ENCODE measurements at regions not wholly inside any gene's neighbourhood (a gene's known extent, or its start where the extent isn't known, plus 50 kb on each side); places are given as distances from the start of the nearest gene placed in this dataset.

DNA sequence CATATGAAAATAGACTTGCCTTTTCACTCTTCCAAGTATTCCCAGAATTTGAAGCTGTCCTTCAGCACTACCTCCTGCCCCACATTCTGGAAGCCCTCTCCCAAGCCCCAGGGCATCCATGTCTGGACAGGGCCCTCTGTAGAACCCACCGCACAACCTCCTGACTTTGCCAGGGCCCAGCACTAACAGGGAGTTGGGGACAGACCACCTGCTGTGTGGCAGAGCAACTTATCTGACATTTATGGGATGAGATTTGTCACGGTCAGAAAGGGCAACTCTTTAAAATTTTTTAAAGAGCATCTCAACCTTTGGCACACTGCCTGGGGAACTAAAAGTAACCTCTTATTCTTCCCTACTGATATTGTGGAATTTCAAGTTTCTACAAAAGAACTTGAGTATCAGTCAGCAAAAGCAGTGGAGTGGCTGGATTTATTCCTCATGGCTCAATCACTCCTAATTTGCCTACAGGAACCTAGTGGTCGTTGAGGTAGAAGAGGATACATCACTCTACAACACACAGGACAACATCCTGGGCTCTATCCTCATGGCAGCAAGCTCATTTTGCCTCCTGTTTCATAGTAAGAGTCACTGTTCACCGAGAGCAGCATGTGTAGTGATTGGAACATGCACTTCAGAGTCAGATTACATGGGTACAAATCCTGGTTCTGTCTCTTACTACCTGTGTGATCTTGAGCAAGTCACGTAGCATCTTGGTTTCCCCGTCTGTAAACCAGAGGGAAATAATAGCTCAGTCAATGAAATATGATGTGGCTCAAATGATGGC lies 285.3 kb downstream of the ENC1 start:
- Histone ChIP-seq H3K4me1 (ENCODE audit: control insufficient read depth, insufficient read depth, low read length) (peaks cover 22% of the 10 kb centered on the region), H3K27ac (ENCODE audit: extremely low read depth, low read depth, low read length) (peak overlapping the region; percentile 8; the same call in 1 of the 2 replicates), H3K9me3 (ENCODE audit: control insufficient read depth, insufficient read depth, low read depth, low read length) (no peaks in the 10 kb centered on the region), H3K4me3 (ENCODE audit: low read depth, low read length) (no peak overlapping the region), H3K36me3 (ENCODE audit: control insufficient read depth in 2 of 2, insufficient read depth in 1 of 2, low read length in 2 of 2) (no peaks in the 10 kb centered on the region)
- POLR2A ChIA-PET, result interaction anchor here (0.6 to 2.2 kb wide), 2 partner anchors 285 to 409 kb away, joined by 3 to 11 read pairs; partner anchors contain the start of gene ENC1
- CTCF ChIA-PET, result interaction anchor here (0.7 to 1.6 kb wide), 2 partner anchors 19 to 52 kb away, joined by 3 to 4 read pairs; no protein-coding TSS in a partner anchor
- TF ChIP-seq ZNF501 (tag by site-specific recombination; IDR thresholded peaks at IDR 0.05) (no peak), PRDM10 (tag by site-specific recombination; IDR thresholded peaks at IDR 0.05) (no peak), ZNF510 (tag by site-specific recombination; IDR thresholded peaks at IDR 0.05; ENCODE audit: insufficient replicate concordance) (no peak), ZNF660 (tag by site-specific recombination; IDR thresholded peaks at IDR 0.05) (no peak), OSR2 (tag by site-specific recombination; IDR thresholded peaks at IDR 0.05) (0 out of 2 replicates have a peak, but pooled peaks have one; percentile 21), ZFP37 (tag by site-specific recombination; IDR thresholded peaks at IDR 0.05) (0 out of 2 replicates have a peak, but pooled peaks have one; percentile 28), ZBTB21 (tag by site-specific recombination; IDR thresholded peaks at IDR 0.05) (no peak), ZNF843 (tag by site-specific recombination; IDR thresholded peaks at IDR 0.05) (peak; percentile 57; the same call in 1 of the 2 replicates), YY1 (tag by site-specific recombination; IDR thresholded peaks at IDR 0.05) (no peak), MYNN (tag by site-specific recombination; IDR thresholded peaks at IDR 0.05; ENCODE audit: borderline replicate concordance) (peak; percentile 92), FEZF1 (tag by site-specific recombination; IDR thresholded peaks at IDR 0.05) (peak; percentile 79), ZNF654 (tag by site-specific recombination; IDR thresholded peaks at IDR 0.05; ENCODE audit: low read depth) (no peak), ZNF184 (tag by site-specific recombination; IDR thresholded peaks at IDR 0.05) (no peak), ZNF366 (tag by site-specific recombination; conservative IDR thresholded peaks at IDR 0.05) (0 out of 2 replicates have a peak, but pooled peaks have one; percentile 20), ZBTB8A (tag by site-specific recombination; IDR thresholded peaks at IDR 0.05) (0 out of 2 replicates have a peak, but pooled peaks have one; percentile 9), ZXDB (tag by site-specific recombination; IDR thresholded peaks at IDR 0.05) (peak; percentile 48; the same call in 1 of the 2 replicates), KLF17 (tag by site-specific recombination; IDR thresholded peaks at IDR 0.05) (no peak), ZNF433 (tag by site-specific recombination; IDR thresholded peaks at IDR 0.05; ENCODE audit: low read depth) (no peak), HOXD13 (CRISPR knock-in tag; IDR thresholded peaks at IDR 0.05; ENCODE audit: borderline replicate concordance) (peak; percentile 83; the same call in 1 of the 2 replicates)
- TF ChIP-seq, protein P1, sequence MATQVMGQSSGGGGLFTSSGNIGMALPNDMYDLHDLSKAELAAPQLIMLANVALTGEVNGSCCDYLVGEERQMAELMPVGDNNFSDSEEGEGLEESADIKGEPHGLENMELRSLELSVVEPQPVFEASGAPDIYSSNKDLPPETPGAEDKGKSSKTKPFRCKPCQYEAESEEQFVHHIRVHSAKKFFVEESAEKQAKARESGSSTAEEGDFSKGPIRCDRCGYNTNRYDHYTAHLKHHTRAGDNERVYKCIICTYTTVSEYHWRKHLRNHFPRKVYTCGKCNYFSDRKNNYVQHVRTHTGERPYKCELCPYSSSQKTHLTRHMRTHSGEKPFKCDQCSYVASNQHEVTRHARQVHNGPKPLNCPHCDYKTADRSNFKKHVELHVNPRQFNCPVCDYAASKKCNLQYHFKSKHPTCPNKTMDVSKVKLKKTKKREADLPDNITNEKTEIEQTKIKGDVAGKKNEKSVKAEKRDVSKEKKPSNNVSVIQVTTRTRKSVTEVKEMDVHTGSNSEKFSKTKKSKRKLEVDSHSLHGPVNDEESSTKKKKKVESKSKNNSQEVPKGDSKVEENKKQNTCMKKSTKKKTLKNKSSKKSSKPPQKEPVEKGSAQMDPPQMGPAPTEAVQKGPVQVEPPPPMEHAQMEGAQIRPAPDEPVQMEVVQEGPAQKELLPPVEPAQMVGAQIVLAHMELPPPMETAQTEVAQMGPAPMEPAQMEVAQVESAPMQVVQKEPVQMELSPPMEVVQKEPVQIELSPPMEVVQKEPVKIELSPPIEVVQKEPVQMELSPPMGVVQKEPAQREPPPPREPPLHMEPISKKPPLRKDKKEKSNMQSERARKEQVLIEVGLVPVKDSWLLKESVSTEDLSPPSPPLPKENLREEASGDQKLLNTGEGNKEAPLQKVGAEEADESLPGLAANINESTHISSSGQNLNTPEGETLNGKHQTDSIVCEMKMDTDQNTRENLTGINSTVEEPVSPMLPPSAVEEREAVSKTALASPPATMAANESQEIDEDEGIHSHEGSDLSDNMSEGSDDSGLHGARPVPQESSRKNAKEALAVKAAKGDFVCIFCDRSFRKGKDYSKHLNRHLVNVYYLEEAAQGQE (tag by site-specific recombination; IDR thresholded peaks at IDR 0.05), result peak; percentile 84
- TF ChIP-seq, protein P2, sequence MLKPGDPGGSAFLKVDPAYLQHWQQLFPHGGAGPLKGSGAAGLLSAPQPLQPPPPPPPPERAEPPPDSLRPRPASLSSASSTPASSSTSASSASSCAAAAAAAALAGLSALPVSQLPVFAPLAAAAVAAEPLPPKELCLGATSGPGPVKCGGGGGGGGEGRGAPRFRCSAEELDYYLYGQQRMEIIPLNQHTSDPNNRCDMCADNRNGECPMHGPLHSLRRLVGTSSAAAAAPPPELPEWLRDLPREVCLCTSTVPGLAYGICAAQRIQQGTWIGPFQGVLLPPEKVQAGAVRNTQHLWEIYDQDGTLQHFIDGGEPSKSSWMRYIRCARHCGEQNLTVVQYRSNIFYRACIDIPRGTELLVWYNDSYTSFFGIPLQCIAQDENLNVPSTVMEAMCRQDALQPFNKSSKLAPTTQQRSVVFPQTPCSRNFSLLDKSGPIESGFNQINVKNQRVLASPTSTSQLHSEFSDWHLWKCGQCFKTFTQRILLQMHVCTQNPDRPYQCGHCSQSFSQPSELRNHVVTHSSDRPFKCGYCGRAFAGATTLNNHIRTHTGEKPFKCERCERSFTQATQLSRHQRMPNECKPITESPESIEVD (tag by site-specific recombination; IDR thresholded peaks at IDR 0.05), result peak; percentile 68
- TF ChIP-seq, protein P3, sequence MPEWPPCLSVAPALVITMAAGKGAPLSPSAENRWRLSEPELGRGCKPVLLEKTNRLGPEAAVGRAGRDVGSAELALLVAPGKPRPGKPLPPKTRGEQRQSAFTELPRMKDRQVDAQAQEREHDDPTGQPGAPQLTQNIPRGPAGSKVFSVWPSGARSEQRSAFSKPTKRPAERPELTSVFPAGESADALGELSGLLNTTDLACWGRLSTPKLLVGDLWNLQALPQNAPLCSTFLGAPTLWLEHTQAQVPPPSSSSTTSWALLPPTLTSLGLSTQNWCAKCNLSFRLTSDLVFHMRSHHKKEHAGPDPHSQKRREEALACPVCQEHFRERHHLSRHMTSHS (tag by site-specific recombination; IDR thresholded peaks at IDR 0.05), result no peak

Data from HEK293 (cell line).